ENCODE measurements at regions not wholly inside any gene's neighbourhood (a gene's known extent, or its start where the extent isn't known, plus 50 kb on each side); places are given as distances from the start of the nearest gene placed in this dataset.

GRCh38 chr10:30782537-30783461 lies 153.2 kb upstream of the LYZL2 start:
- TF ChIP-seq POLR2A (IDR thresholded peaks at IDR 0.05) = no peak
- no peak for TF ChIP-seq CTCF (IDR thresholded peaks at IDR 0.05)
